ENCODE measurements at regions not wholly inside any gene's neighbourhood (a gene's known extent, or its start where the extent isn't known, plus 50 kb on each side); places are given as distances from the start of the nearest gene placed in this dataset.

DNA sequence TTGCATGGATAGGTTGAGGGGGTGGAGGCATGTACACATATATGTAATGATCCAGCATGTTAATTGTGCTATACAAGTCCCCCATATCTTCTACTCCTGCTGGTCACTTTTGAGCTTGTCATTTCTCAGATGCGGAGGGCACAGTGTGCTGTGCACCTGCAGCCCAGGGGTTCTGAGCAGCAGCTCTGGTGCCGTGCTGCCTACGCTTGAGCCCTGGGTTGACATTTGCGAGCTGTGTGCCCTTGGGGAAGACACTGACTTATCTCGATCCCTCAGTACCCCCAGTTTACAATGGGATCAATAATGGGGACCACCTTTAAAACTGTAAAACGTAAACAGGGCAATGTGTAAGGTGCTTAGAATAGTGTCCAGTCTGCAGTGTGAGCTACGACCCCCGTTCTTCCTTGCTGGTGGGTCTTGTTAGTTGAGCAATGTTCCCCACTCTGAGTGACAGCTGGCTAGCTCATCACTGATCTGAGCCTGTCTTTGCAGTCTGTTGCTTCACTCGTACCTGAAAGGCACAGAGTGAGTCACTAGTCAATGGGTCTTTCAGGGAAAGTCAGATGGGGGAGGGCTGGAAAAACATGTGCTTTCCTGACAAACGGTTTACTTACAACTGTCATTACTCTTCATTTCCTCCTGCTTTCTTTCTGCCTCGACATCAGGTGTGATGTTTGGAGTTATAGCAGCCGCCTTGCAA is 91.7 kb downstream of the SLC2A10 start:
- TF ChIP-seq CTCF (IDR thresholded peaks at IDR 0.05) = no peak
- TF ChIP-seq POLR2A (IDR thresholded peaks at IDR 0.05) = no peak
